Stomach (tissue), 8 donors: ENCODE measurements at regions not wholly inside any gene's neighbourhood (a gene's known extent, or its start where the extent isn't known, plus 50 kb on each side); places are given as distances from the start of the nearest gene placed in this dataset.
"Not testable (repeated sequence)": the region's sequence is repeated elsewhere in the genome, so short reads cannot be mapped to it uniquely, and the experiment has no call there.

Experiments used
- DNase-seq, 2 donors: peaks; one replicate each; pipeline versions ENCODE4 v3.0.0 to v3.0.0-alpha.2; 2013 to 2019
- H3K27ac ChIP-seq, 5 donors: fragments of 200-600 bp in 4 of 5; sonication (generic) in 4 of 5; one replicate each; pipeline ENCODE4 v1.5.1; 2013 to 2019; ENCODE audit warnings: mild to moderate bottlenecking in 1 of 5, moderate library complexity in 1 of 5
- H3K27me3 ChIP-seq, 3 donors: fragments of 200-600 bp; sonication (generic); one replicate each; pipeline ENCODE4 v1.5.1; 2017 to 2019; ENCODE audit warnings: mixed run types in 1 of 3
- H3K36me3 ChIP-seq, 4 donors: fragments of 200-600 bp; sonication (generic); 1 replicate in 3 of 4; 2 replicates in 1 of 4; pipeline ENCODE4 v1.5.1; 2016 to 2019
- H3K4me1 ChIP-seq, 4 donors: fragments of 200-600 bp; sonication (generic); one replicate each; pipeline ENCODE4 v1.5.1; 2016 to 2019
- H3K4me3 ChIP-seq, 4 donors: fragments of 200-600 bp; sonication (generic) in 3 of 4; one replicate each; pipeline ENCODE4 v1.5.1; 2016 to 2019; ENCODE audit warnings: mild to moderate bottlenecking in 1 of 4
- H3K9me3 ChIP-seq, 4 donors: fragments of 200-600 bp; sonication (generic); one replicate each; pipeline ENCODE4 v1.5.1; 2016 to 2019
- CTCF ChIP-seq, 7 experiments: fragments of 450-650 bp in 4 of 7; fragments of 200-600 bp in 3 of 7; sonication (generic) in 3 of 7; IDR thresholded peaks; one replicate each; pipeline ENCODE4 v1.5.1; 2016 to 2019; ENCODE audit warnings: antibody characterized with exemption in 7 of 7, control low read depth in 2 of 7, mild to moderate bottlenecking in 1 of 7
- EP300 ChIP-seq: sonication (generic); formaldehyde crosslinking; IDR thresholded peaks from one replicate; pipeline ENCODE4 v1.6.1; 2017; ENCODE audit warnings: antibody characterized with exemption
- POLR2A ChIP-seq, 4 donors: fragments of 450-650 bp; IDR thresholded peaks; one replicate each; pipeline ENCODE4 v1.6.1; 2016; ENCODE audit warnings: antibody characterized with exemption in 4 of 4, control low read depth in 2 of 4, mild to moderate bottlenecking in 1 of 4, moderate library complexity in 1 of 4
- POLR2AphosphoS5 ChIP-seq, 3 donors: sonication (generic); formaldehyde crosslinking; IDR thresholded peaks; one replicate each; pipeline ENCODE4 v1.6.1; 2016; ENCODE audit warnings: antibody characterized with exemption in 3 of 3
- WGBS, 5 donors: extraction: QIAGEN DNeasy Blood & Tissue Kit in 3 of 5; methylation state at CpG; one replicate each; pipeline versions ENCODE4 v1.1.5 to v1.1.7; 2013 to 2018; 5-methylcytosine and 5-hydroxymethylcytosine counted together
- intact Hi-C: fragments of 100-400 bp; cut with DNase I; formaldehyde crosslinking; loops from one replicate; pipeline ENCODE4 v1.15.1; 2023; ENCODE audit warnings: low total_unique reads
- donor health status: healthy with polysubstance abuse.
- donor health status: Bipolar disorder and iron deficiency.
- donor health status: healthy.

GRCh38 chr6:120935908-120936307 is 398.4 kb downstream of the TBC1D32 start:
- Histone ChIP-seq H3K4me1 (peaks cover 0 to 7% (median 0%) of the 10 kb centered on the region in 4 donors), H3K4me3 (no peak overlapping the region), H3K36me3 (no peaks in the 10 kb centered on the region), H3K27ac (no peak overlapping the region), H3K9me3 (no peaks in the 10 kb centered on the region), H3K27me3 (no peaks in the 10 kb centered on the region)
- intact Hi-C loops: no loop called here
- no peak for DNase-seq
- TF ChIP-seq POLR2A (IDR thresholded peaks at IDR 0.05) (no peak), POLR2AphosphoS5 (IDR thresholded peaks at IDR 0.05) (no peak), EP300 (no peak), CTCF (IDR thresholded peaks at IDR 0.05) (no peak)

GRCh38 chr6:120935016-120935415 is 399.3 kb downstream of the TBC1D32 start:
- no peak overlapping the region for H3K27ac ChIP-seq
- no peaks in the 10 kb centered on the region for H3K9me3 ChIP-seq
- peaks cover 0 to 7% (median 0%) of the 10 kb centered on the region in 4 donors for H3K4me1 ChIP-seq
- H3K4me3 ChIP-seq: no peak overlapping the region
- no peaks in the 10 kb centered on the region for H3K36me3 ChIP-seq
- DNase-seq: no peak
- intact Hi-C loops: no loop called here
- TF ChIP-seq CTCF (IDR thresholded peaks at IDR 0.05) (no peak), POLR2AphosphoS5 (IDR thresholded peaks at IDR 0.05) (no peak), EP300 (no peak), POLR2A (IDR thresholded peaks at IDR 0.05) (no peak)
- 77 to 90% (median 82%) methylated on average over 2 of the region's 2 CpGs for WGBS, 5 donors
- H3K27me3 ChIP-seq: no peaks in the 10 kb centered on the region

- H3K4me3 ChIP-seq, H3K27ac ChIP-seq, H3K9me3 ChIP-seq, H3K4me1 ChIP-seq, intact Hi-C loops, H3K27me3 ChIP-seq, H3K36me3 ChIP-seq: not testable (repeated sequence)
- peak in 1 of 2 donors; percentile 14 for DNase-seq
- WGBS, 5 donors: 26 to 39% (median 32%) methylated on average over 8 of the region's 8 CpGs
Observed at GRCh38 chr6:120931520-120932180, 402.6 kb downstream of the TBC1D32 start.

GRCh38 chr6:120930500-120930899 is 403.8 kb downstream of the TBC1D32 start:
- H3K27ac ChIP-seq, intact Hi-C loops, H3K9me3 ChIP-seq, H3K4me1 ChIP-seq, H3K27me3 ChIP-seq, H3K36me3 ChIP-seq, H3K4me3 ChIP-seq, DNase-seq: not testable (repeated sequence)
- WGBS, 5 donors: 77 to 96% (median 83%) methylated on average over 4 of the region's 4 CpGs

GRCh38 chr6:120924214-120924613 is 410.1 kb downstream of the TBC1D32 start:
- Histone ChIP-seq H3K4me1 (no peaks in the 10 kb centered on the region), H3K27ac (no peak overlapping the region), H3K27me3 (no peaks in the 10 kb centered on the region), H3K4me3 (no peak overlapping the region), H3K36me3 (no peaks in the 10 kb centered on the region), H3K9me3 (no peaks in the 10 kb centered on the region)
- WGBS, 5 donors: 70 to 83% (median 78%) methylated on average over 2 of the region's 2 CpGs
- intact Hi-C loops: no loop called here
- TF ChIP-seq CTCF (IDR thresholded peaks at IDR 0.05) (no peak), EP300 (no peak), POLR2A (IDR thresholded peaks at IDR 0.05) (no peak)
- DNase-seq: no peak
